ENCODE measurements at regions not wholly inside any gene's neighbourhood (a gene's known extent, or its start where the extent isn't known, plus 50 kb on each side); places are given as distances from the start of the nearest gene placed in this dataset.

GRCh38 chr5:144549580-144549979, 378.9 kb downstream of the KCTD16 start:
- H3K4me3 ChIP-seq (ENCODE audit: insufficient read depth, low read depth, low read length), result no peak overlapping the region
- ATAC-seq (ENCODE audit: low read depth) (peak; percentile 96), DNase-seq (peak; percentile 69)
- no peak overlapping the region for H2AFZ ChIP-seq (replicated peaks; ENCODE audit: low read length, poor library complexity)
- no peak overlapping the region for H3K56ac ChIP-seq (ENCODE audit: extremely low read depth, insufficient read depth, low read length)
- H3K9ac ChIP-seq (ENCODE audit: low read depth, low read length), result no peak overlapping the region
- BruUV-seq (replicated peaks), result no TSS peak
- H3K18ac ChIP-seq (ENCODE audit: low read depth, low read length), result no peak overlapping the region
- no peak overlapping the region for H2AK5ac ChIP-seq (ENCODE audit: low read depth, low read length)
- H3K9me3 ChIP-seq (ENCODE audit: control insufficient read depth, insufficient read depth, low read length), result no peaks in the 10 kb centered on the region
- H3K14ac ChIP-seq (replicated peaks; ENCODE audit: low read depth, low read length), result no peak overlapping the region
- no peaks in the 10 kb centered on the region for H4K20me1 ChIP-seq (ENCODE audit: insufficient read depth, low read length)
- ChIA-PET POLR2A (ENCODE audit: unreplicated experiment) (no interaction called here), CTCF (no interaction called here)
- dilution Hi-C loops (cut with HindIII; ENCODE audit: low sequenced_read_pairs, unreplicated experiment), result no loop called here
- no peak overlapping the region for H4K8ac ChIP-seq (ENCODE audit: low read depth in 2 of 2, low read length in 2 of 2)
- H3K4ac ChIP-seq (ENCODE audit: low read depth, low read length), result no peak overlapping the region
- no CpG with 5 or more reads among the region's 3 CpGs for WGBS, 2 experiments (ENCODE audit: extremely low coverage in 2 of 2, insufficient read length in 1 of 2)
- intact Hi-C loops (cut with micrococcal nuclease), result loop anchor here (5.0 kb wide), 1 partner anchor 347 kb away; no protein-coding TSS in a partner anchor
- H3K4me2 ChIP-seq (ENCODE audit: low read depth, low read length), result no peak overlapping the region
- H4K5ac ChIP-seq (ENCODE audit: low read depth, low read length), result no peak overlapping the region
- no peak overlapping the region for H2BK20ac ChIP-seq (ENCODE audit: low read depth, low read length)
- TF ChIP-seq BHLHE40 (IDR thresholded peaks at IDR 0.05; ENCODE audit: low read depth, low read length), result no peak
- TF ChIP-seq CHD1 (IDR thresholded peaks at IDR 0.05; ENCODE audit: low read depth, low read length), result no peak
- no peak for TF ChIP-seq MXI1 (IDR thresholded peaks at IDR 0.05; ENCODE audit: borderline replicate concordance, low read depth, low read length)
- no peak for TF ChIP-seq FOS (IDR thresholded peaks at IDR 0.05; ENCODE audit: low read depth, low read length)
- no peak for TF ChIP-seq POLR2A (IDR thresholded peaks at IDR 0.05; ENCODE audit: low read depth, low read length)
- TF ChIP-seq MAZ (IDR thresholded peaks at IDR 0.05; ENCODE audit: borderline replicate concordance, low read depth, low read length), result no peak
- TF ChIP-seq CTCF (conservative IDR thresholded peaks at IDR 0.05; ENCODE audit: low read depth, low read length), result no peak
- TF ChIP-seq ELK1 (IDR thresholded peaks at IDR 0.05; ENCODE audit: borderline replicate concordance, low read depth, low read length), result no peak
- TF ChIP-seq RAD21 (IDR thresholded peaks at IDR 0.05; ENCODE audit: low read length), result no peak
- no peak for TF ChIP-seq CEBPB (IDR thresholded peaks at IDR 0.05; ENCODE audit: low read depth, low read length)
- TF ChIP-seq SMC3 (IDR thresholded peaks at IDR 0.05; ENCODE audit: low read depth, low read length), result no peak
- TF ChIP-seq USF2 (IDR thresholded peaks at IDR 0.05; ENCODE audit: low read depth, low read length), result no peak
- no peak for TF ChIP-seq RFX5 (IDR thresholded peaks at IDR 0.05; ENCODE audit: low read depth, low read length)
- H2BK5ac ChIP-seq (ENCODE audit: low read depth, low read length, poor library complexity, severe bottlenecking), result no peak overlapping the region
- no peak overlapping the region for H4K91ac ChIP-seq (ENCODE audit: insufficient read depth, low read depth, low read length)
- H3K79me1 ChIP-seq (ENCODE audit: low read depth in 1 of 2, low read length in 2 of 2), result no peaks in the 10 kb centered on the region
- H2AK9ac ChIP-seq (replicated peaks; ENCODE audit: low read depth, low read length, poor library complexity), result no peak overlapping the region
- no peaks in the 10 kb centered on the region for H3K4me1 ChIP-seq (ENCODE audit: control insufficient read depth, insufficient read depth, low read length)
- no peak overlapping the region for H3K27ac ChIP-seq (ENCODE audit: insufficient read depth, low read length)
- H3K27me3 ChIP-seq (ENCODE audit: control insufficient read depth, insufficient read depth, low read length), result no peaks in the 10 kb centered on the region
- in situ Hi-C loops (cut with MboI; ENCODE audit: low sequenced_read_pairs), result no loop called here
- H3K23ac ChIP-seq (ENCODE audit: low read depth, low read length), result no peak overlapping the region
- no peaks in the 10 kb centered on the region for H3K9me1 ChIP-seq (ENCODE audit: insufficient read depth, low read length)
- H3K36me3 ChIP-seq (ENCODE audit: control insufficient read depth, insufficient read depth, low read length), result no peaks in the 10 kb centered on the region
- no peak overlapping the region for H2BK15ac ChIP-seq (ENCODE audit: low read depth, low read length)
- H2BK120ac ChIP-seq (ENCODE audit: low read depth, low read length), result no peak overlapping the region

Measured in IMR-90 (cell line).